ENCODE measurements at regions not wholly inside any gene's neighbourhood (a gene's known extent, or its start where the extent isn't known, plus 50 kb on each side); places are given as distances from the start of the nearest gene placed in this dataset.

GRCh38 chr2:8244639-8245038, 437.2 kb upstream of the ID2 start:
- TF ChIP-seq YY1 (IDR thresholded peaks at IDR 0.05; ENCODE audit: insufficient read depth, insufficient read length) (no peak), SUZ12 (IDR thresholded peaks at IDR 0.05; ENCODE audit: extremely low read depth, insufficient read depth, insufficient read length) (no peak)

Measured in NT2/D1 (cell line).